Adrenal gland (tissue), 5 donors: ENCODE measurements at regions not wholly inside any gene's neighbourhood (a gene's known extent, or its start where the extent isn't known, plus 50 kb on each side); places are given as distances from the start of the nearest gene placed in this dataset.

Experiments
- POLR2A ChIP-seq, 2 donors: fragments of 450-650 bp; IDR thresholded peaks; one replicate each; pipeline ENCODE4 v1.6.1; 2017; ENCODE audit warnings: antibody characterized with exemption in 2 of 2, mild to moderate bottlenecking in 2 of 2, moderate library complexity in 1 of 2
- TF ChIP-seq, protein P1 (sequence below), 6 experiments: fragments of 450-650 bp in 4 of 6; fragments of 200-600 bp in 2 of 6; sonication (generic) in 1 of 6; IDR thresholded peaks; 1 replicate in 5 of 6; 2 replicates in 1 of 6; pipeline versions ENCODE4 v1.5.1 to v1.8.0; 2016 to 2021; ENCODE audit warnings: antibody characterized with exemption in 6 of 6, mild to moderate bottlenecking in 2 of 6, moderate library complexity in 1 of 6
- donor health status: DM: no; HTN: no; CAD: no.

- TF ChIP-seq POLR2A (IDR thresholded peaks at IDR 0.05) = no peak
- TF ChIP-seq, protein P1, sequence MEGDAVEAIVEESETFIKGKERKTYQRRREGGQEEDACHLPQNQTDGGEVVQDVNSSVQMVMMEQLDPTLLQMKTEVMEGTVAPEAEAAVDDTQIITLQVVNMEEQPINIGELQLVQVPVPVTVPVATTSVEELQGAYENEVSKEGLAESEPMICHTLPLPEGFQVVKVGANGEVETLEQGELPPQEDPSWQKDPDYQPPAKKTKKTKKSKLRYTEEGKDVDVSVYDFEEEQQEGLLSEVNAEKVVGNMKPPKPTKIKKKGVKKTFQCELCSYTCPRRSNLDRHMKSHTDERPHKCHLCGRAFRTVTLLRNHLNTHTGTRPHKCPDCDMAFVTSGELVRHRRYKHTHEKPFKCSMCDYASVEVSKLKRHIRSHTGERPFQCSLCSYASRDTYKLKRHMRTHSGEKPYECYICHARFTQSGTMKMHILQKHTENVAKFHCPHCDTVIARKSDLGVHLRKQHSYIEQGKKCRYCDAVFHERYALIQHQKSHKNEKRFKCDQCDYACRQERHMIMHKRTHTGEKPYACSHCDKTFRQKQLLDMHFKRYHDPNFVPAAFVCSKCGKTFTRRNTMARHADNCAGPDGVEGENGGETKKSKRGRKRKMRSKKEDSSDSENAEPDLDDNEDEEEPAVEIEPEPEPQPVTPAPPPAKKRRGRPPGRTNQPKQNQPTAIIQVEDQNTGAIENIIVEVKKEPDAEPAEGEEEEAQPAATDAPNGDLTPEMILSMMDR (IDR thresholded peaks at IDR 0.05) = no peak
Observed at GRCh38 chr21:24278711-24279110, 1328.6 kb downstream of the MRPL39 start.
